WTC11 (cell line): ENCODE measurements at regions not wholly inside any gene's neighbourhood (a gene's known extent, or its start where the extent isn't known, plus 50 kb on each side); places are given as distances from the start of the nearest gene placed in this dataset.

Experiments
- ATAC-seq: fragments of 200-7000 bp; cut with Tn5 transposase; 2 replicates; pipeline ENCODE4 v1.10.0; 2021; ENCODE audit warnings: mild to moderate bottlenecking, moderate library complexity
- CTCF ChIA-PET: fragments of 300-600 bp; sonication (Branson Sonifier 250); formaldehyde crosslinking; loops from one replicate; lab custom pipeline; 2021; ENCODE audit warnings: antibody characterized with exemption; lab: Charles Lee
- POLR2A ChIA-PET: fragments of 350-600 bp; sonication (Branson Sonifier 250); formaldehyde crosslinking; loops from one replicate; lab custom pipeline; 2021; ENCODE audit warnings: antibody characterized with exemption; lab: Charles Lee
- DNase-seq: peaks from one replicate; pipeline ENCODE4 v3.0.0; 2021; ENCODE audit warnings: low spot score
- H3K27ac Mint-ChIP-seq: 2 replicates; pipeline ENCODE4 v1.8.0; 2021; ENCODE audit warnings: mixed read lengths
- H3K27me3 Mint-ChIP-seq: 2 replicates; pipeline ENCODE4 v1.8.0; 2021; ENCODE audit warnings: low read depth, mild to moderate bottlenecking, moderate library complexity, mixed read lengths
- H3K36me3 Mint-ChIP-seq: 2 replicates; pipeline ENCODE4 v1.8.0; 2021; ENCODE audit warnings: mixed read lengths
- H3K4me1 Mint-ChIP-seq: 2 replicates; pipeline ENCODE4 v1.8.0; 2022; ENCODE audit warnings: mixed read lengths
- H3K4me3 Mint-ChIP-seq: 2 replicates; pipeline ENCODE4 v1.8.0; 2021; ENCODE audit warnings: mild to moderate bottlenecking, moderate library complexity, mixed read lengths
- H3K9me3 Mint-ChIP-seq: 2 replicates; pipeline ENCODE4 v1.8.0; 2021; ENCODE audit warnings: mixed read lengths
- CBFB ChIP-seq: sonication (generic); formaldehyde crosslinking; IDR thresholded peaks from 2 replicates; pipeline ENCODE4 v1.8.1; 2022; ENCODE audit warnings: mild to moderate bottlenecking, low read depth, missing genetic modification reagents
- ELF4 ChIP-seq: sonication (generic); formaldehyde crosslinking; IDR thresholded peaks from 2 replicates; pipeline ENCODE4 v1.8.1; 2022; ENCODE audit warnings: low read depth, mild to moderate bottlenecking, moderate library complexity, missing genetic modification reagents
- GTF2I ChIP-seq: fragments of 250-450 bp; sonication (Bioruptor Pico); conservative IDR thresholded peaks from 2 replicates; pipeline ENCODE4 v1.4.0; 2021; ENCODE audit warnings: mild to moderate bottlenecking
- HMGA2 ChIP-seq: fragments of 250-450 bp; sonication (Bioruptor Pico); IDR thresholded peaks from 2 replicates; pipeline ENCODE4 v1.4.0; 2021; ENCODE audit warnings: mild to moderate bottlenecking, moderate library complexity
- JAZF1 ChIP-seq: fragments of 250-450 bp; sonication (Bioruptor Pico); IDR thresholded peaks from 2 replicates; pipeline ENCODE4 v1.9.0; 2021; ENCODE audit warnings: moderate library complexity, mild to moderate bottlenecking, inconsistent platforms
- JUN ChIP-seq: sonication (generic); formaldehyde crosslinking; IDR thresholded peaks from 2 replicates; pipeline ENCODE4 v1.8.0; 2023; ENCODE audit warnings: mild to moderate bottlenecking, missing genetic modification reagents
- KAT7 ChIP-seq: sonication (generic); formaldehyde crosslinking; IDR thresholded peaks from 2 replicates; pipeline ENCODE4 v1.8.1; 2023; ENCODE audit warnings: missing genetic modification reagents, mild to moderate bottlenecking, borderline replicate concordance
- MYBL2 ChIP-seq: sonication (generic); formaldehyde crosslinking; IDR thresholded peaks from 2 replicates; pipeline ENCODE4 v1.8.1; 2023; ENCODE audit warnings: mild to moderate bottlenecking, moderate library complexity, missing genetic modification reagents
- NFE2L1 ChIP-seq: sonication (generic); formaldehyde crosslinking; IDR thresholded peaks from 2 replicates; pipeline ENCODE4 v1.8.1; 2023; ENCODE audit warnings: missing genetic modification reagents
- NR2C2 ChIP-seq: sonication (generic); formaldehyde crosslinking; IDR thresholded peaks from 2 replicates; pipeline ENCODE4 v1.8.0; 2022; ENCODE audit warnings: mild to moderate bottlenecking, missing genetic modification reagents
- OVOL2 ChIP-seq: fragments of 250-450 bp; sonication (Bioruptor Pico); IDR thresholded peaks from 2 replicates; pipeline ENCODE4 v1.9.0; 2021; ENCODE audit warnings: mild to moderate bottlenecking, borderline replicate concordance
- RELA ChIP-seq: sonication (generic); formaldehyde crosslinking; IDR thresholded peaks from 2 replicates; pipeline ENCODE4 v1.8.1; 2022; ENCODE audit warnings: missing genetic modification reagents, mild to moderate bottlenecking, borderline replicate concordance
- ZNF121 ChIP-seq: sonication (generic); formaldehyde crosslinking; IDR thresholded peaks from 2 replicates; pipeline ENCODE4 v1.8.0; 2023; ENCODE audit warnings: missing genetic modification reagents
- ZNF232 ChIP-seq: sonication (generic); formaldehyde crosslinking; IDR thresholded peaks from 2 replicates; pipeline ENCODE4 v1.8.0; 2022; ENCODE audit warnings: mild to moderate bottlenecking, missing genetic modification reagents
- ZNF317 ChIP-seq: sonication (generic); formaldehyde crosslinking; IDR thresholded peaks from 2 replicates; pipeline ENCODE4 v1.8.1; 2023; ENCODE audit warnings: low read depth, mild to moderate bottlenecking, moderate library complexity, missing genetic modification reagents, borderline replicate concordance
- ZNF396 ChIP-seq: fragments of 250-450 bp; sonication (Bioruptor Pico); IDR thresholded peaks from 2 replicates; pipeline ENCODE4 v1.8.0; 2021; ENCODE audit warnings: mild to moderate bottlenecking, moderate library complexity, borderline replicate concordance
- ZNF423 ChIP-seq: fragments of 250-450 bp; sonication (Bioruptor Pico); IDR thresholded peaks from 2 replicates; pipeline ENCODE4 v2.1.2; 2022; ENCODE audit warnings: mild to moderate bottlenecking, moderate library complexity
- TF ChIP-seq, protein P1 (sequence below): fragments of 250-450 bp; sonication (Bioruptor Pico); IDR thresholded peaks from 2 replicates; pipeline ENCODE4 v2.1.2; 2022; ENCODE audit warnings: mild to moderate bottlenecking, moderate library complexity
- TF ChIP-seq, protein P2 (sequence below): fragments of 250-450 bp; sonication (Bioruptor Pico); IDR thresholded peaks from 2 replicates; pipeline ENCODE4 v1.9.0; 2021; ENCODE audit warnings: mild to moderate bottlenecking, borderline replicate concordance
- TF ChIP-seq, protein P3 (sequence below): sonication (generic); formaldehyde crosslinking; IDR thresholded peaks from 2 replicates; pipeline ENCODE4 v1.8.1; 2023; ENCODE audit warnings: mild to moderate bottlenecking, missing genetic modification reagents, moderate library complexity
- TF ChIP-seq, protein P4 (sequence below): fragments of 250-450 bp; sonication (Bioruptor Pico); IDR thresholded peaks from 2 replicates; pipeline ENCODE4 v1.9.0; 2021; ENCODE audit warnings: mild to moderate bottlenecking
- TF ChIP-seq, protein P5 (sequence below): sonication (generic); formaldehyde crosslinking; IDR thresholded peaks from 2 replicates; pipeline ENCODE4 v1.8.0; 2022; ENCODE audit warnings: mild to moderate bottlenecking, missing genetic modification reagents

DNA sequence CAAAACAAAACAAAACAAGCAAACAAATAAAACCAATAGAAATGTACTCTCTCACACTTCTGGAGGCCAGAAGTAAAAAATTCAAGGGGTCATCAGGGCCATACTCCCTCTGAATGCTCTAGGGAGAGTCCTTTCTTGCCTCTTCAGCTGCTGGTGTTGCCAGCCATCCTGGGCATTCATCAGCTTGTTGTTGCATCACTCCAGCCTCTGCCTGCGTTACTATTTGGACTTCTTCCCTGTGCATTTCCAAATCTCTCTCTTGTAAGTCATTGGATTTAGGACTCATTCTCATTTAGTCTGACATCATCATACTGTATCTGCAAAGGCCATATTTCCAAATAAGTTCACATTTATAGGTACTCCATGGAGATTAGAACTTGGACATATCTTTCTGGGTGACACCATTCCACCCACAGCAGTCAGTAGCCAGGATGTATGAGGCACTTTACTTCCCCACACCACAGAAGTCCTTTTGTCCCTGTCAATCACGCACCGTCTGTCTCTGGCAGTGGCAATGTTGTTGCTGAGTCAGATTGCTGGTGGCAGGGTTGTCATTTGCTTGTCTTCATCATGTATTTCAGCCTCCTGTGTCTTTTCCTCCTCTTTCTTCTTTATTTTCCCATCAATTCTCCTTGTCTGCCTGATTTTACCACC, 151.0 kb upstream of the KCNJ6 start (continued):
- TF ChIP-seq, protein P1, sequence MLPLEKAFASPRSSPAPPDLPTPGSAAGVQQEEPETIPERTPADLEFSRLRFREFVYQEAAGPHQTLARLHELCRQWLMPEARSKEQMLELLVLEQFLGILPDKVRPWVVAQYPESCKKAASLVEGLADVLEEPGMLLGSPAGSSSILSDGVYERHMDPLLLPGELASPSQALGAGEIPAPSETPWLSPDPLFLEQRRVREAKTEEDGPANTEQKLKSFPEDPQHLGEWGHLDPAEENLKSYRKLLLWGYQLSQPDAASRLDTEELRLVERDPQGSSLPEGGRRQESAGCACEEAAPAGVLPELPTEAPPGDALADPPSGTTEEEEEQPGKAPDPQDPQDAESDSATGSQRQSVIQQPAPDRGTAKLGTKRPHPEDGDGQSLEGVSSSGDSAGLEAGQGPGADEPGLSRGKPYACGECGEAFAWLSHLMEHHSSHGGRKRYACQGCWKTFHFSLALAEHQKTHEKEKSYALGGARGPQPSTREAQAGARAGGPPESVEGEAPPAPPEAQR = no peak
- TF ChIP-seq HMGA2 (no peak), NFE2L1 (CRISPR knock-in tag) (no peak), NR2C2 (CRISPR knock-in tag) (no peak), GTF2I (CRISPR knock-in tag) (no peak), ZNF396 (CRISPR knock-in tag) (no peak)

DNA sequence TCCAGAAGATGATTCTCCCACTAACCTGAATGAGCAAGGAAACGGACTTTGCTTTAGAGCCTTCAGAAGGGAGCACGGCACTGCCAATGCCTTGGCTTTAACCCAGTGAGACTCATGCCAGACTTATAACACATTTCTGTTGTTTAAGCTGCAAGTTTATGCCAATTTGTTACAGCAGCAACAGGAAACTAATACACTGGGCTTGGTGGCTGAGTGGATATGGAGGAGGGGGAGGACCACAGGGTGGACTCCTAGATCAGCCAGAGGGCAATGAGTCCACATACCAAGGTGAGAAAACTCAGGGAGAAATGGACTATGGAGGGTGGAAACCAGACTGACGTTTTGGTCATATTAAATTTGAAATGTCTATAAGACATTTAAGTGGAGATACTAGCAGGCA, 156.2 kb upstream of the KCNJ6 start:
- Mint-ChIP-seq H3K4me3 (no peak overlapping the region), H3K36me3 (no peaks in the 10 kb centered on the region), H3K27me3 (no peaks in the 10 kb centered on the region), H3K4me1 (peaks cover 13% of the 10 kb centered on the region), H3K27ac (no peak overlapping the region), H3K9me3 (peaks cover 29% of the 10 kb centered on the region)
- ChIA-PET POLR2A (no interaction called here), CTCF (no interaction called here)
- ATAC-seq (no peak), DNase-seq (no peak)
- no peak for TF ChIP-seq ZNF232
- TF ChIP-seq, protein P2, sequence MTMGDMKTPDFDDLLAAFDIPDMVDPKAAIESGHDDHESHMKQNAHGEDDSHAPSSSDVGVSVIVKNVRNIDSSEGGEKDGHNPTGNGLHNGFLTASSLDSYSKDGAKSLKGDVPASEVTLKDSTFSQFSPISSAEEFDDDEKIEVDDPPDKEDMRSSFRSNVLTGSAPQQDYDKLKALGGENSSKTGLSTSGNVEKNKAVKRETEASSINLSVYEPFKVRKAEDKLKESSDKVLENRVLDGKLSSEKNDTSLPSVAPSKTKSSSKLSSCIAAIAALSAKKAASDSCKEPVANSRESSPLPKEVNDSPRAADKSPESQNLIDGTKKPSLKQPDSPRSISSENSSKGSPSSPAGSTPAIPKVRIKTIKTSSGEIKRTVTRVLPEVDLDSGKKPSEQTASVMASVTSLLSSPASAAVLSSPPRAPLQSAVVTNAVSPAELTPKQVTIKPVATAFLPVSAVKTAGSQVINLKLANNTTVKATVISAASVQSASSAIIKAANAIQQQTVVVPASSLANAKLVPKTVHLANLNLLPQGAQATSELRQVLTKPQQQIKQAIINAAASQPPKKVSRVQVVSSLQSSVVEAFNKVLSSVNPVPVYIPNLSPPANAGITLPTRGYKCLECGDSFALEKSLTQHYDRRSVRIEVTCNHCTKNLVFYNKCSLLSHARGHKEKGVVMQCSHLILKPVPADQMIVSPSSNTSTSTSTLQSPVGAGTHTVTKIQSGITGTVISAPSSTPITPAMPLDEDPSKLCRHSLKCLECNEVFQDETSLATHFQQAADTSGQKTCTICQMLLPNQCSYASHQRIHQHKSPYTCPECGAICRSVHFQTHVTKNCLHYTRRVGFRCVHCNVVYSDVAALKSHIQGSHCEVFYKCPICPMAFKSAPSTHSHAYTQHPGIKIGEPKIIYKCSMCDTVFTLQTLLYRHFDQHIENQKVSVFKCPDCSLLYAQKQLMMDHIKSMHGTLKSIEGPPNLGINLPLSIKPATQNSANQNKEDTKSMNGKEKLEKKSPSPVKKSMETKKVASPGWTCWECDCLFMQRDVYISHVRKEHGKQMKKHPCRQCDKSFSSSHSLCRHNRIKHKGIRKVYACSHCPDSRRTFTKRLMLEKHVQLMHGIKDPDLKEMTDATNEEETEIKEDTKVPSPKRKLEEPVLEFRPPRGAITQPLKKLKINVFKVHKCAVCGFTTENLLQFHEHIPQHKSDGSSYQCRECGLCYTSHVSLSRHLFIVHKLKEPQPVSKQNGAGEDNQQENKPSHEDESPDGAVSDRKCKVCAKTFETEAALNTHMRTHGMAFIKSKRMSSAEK (CRISPR knock-in tag) = no peak
- TF ChIP-seq, protein P3, sequence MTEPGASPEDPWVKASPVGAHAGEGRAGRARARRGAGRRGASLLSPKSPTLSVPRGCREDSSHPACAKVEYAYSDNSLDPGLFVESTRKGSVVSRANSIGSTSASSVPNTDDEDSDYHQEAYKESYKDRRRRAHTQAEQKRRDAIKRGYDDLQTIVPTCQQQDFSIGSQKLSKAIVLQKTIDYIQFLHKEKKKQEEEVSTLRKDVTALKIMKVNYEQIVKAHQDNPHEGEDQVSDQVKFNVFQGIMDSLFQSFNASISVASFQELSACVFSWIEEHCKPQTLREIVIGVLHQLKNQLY (CRISPR knock-in tag) = no peak
- no peak for TF ChIP-seq ZNF121 (CRISPR knock-in tag)
- TF ChIP-seq, protein P1 = no peak
- TF ChIP-seq MYBL2 (CRISPR knock-in tag) = no peak
- no peak for TF ChIP-seq ZNF423 (CRISPR knock-in tag)
- TF ChIP-seq, protein P4, sequence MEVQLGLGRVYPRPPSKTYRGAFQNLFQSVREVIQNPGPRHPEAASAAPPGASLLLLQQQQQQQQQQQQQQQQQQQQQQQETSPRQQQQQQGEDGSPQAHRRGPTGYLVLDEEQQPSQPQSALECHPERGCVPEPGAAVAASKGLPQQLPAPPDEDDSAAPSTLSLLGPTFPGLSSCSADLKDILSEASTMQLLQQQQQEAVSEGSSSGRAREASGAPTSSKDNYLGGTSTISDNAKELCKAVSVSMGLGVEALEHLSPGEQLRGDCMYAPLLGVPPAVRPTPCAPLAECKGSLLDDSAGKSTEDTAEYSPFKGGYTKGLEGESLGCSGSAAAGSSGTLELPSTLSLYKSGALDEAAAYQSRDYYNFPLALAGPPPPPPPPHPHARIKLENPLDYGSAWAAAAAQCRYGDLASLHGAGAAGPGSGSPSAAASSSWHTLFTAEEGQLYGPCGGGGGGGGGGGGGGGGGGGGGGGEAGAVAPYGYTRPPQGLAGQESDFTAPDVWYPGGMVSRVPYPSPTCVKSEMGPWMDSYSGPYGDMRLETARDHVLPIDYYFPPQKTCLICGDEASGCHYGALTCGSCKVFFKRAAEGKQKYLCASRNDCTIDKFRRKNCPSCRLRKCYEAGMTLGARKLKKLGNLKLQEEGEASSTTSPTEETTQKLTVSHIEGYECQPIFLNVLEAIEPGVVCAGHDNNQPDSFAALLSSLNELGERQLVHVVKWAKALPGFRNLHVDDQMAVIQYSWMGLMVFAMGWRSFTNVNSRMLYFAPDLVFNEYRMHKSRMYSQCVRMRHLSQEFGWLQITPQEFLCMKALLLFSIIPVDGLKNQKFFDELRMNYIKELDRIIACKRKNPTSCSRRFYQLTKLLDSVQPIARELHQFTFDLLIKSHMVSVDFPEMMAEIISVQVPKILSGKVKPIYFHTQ = no peak
- TF ChIP-seq ELF4 = no peak
- TF ChIP-seq JAZF1 (CRISPR knock-in tag) = no peak
- TF ChIP-seq KAT7 (CRISPR knock-in tag) = no peak
- TF ChIP-seq RELA (CRISPR knock-in tag) = no peak
- no peak for TF ChIP-seq OVOL2 (CRISPR knock-in tag)
- TF ChIP-seq NR2C2 (CRISPR knock-in tag) = no peak
- TF ChIP-seq, protein P5, sequence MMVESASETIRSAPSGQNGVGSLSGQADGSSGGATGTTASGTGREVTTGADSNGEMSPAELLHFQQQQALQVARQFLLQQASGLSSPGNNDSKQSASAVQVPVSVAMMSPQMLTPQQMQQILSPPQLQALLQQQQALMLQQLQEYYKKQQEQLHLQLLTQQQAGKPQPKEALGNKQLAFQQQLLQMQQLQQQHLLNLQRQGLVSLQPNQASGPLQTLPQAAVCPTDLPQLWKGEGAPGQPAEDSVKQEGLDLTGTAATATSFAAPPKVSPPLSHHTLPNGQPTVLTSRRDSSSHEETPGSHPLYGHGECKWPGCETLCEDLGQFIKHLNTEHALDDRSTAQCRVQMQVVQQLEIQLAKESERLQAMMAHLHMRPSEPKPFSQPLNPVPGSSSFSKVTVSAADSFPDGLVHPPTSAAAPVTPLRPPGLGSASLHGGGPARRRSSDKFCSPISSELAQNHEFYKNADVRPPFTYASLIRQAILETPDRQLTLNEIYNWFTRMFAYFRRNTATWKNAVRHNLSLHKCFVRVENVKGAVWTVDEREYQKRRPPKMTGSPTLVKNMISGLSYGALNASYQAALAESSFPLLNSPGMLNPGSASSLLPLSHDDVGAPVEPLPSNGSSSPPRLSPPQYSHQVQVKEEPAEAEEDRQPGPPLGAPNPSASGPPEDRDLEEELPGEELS (CRISPR knock-in tag) = no peak
- no peak for TF ChIP-seq ZNF317 (CRISPR knock-in tag)
- TF ChIP-seq CBFB (CRISPR knock-in tag) = no peak
- TF ChIP-seq JUN (CRISPR knock-in tag) = no peak
